Neural progenitor cell (in vitro differentiated cells): ENCODE measurements at regions not wholly inside any gene's neighbourhood (a gene's known extent, or its start where the extent isn't known, plus 50 kb on each side); places are given as distances from the start of the nearest gene placed in this dataset.
A peak's percentile ranks its signal among the peaks of the same experiment; 100 is the strongest.

ENCODE experiments used
- DNase-seq: peaks from one replicate; pipeline ENCODE4 v3.0.0-alpha.2; 2016; ENCODE audit warnings: low spot score
- H2AFZ ChIP-seq: fragments of 200-600 bp; sonication (generic); replicated peaks from 2 replicates; pipeline ENCODE4 v1.6.1; 2016; ENCODE audit warnings: antibody characterized with exemption
- H3F3A ChIP-seq: fragments of 200-600 bp; sonication (generic); 2 replicates; pipeline ENCODE4 v1.6.1; 2016; ENCODE audit warnings: antibody characterized with exemption, low read depth
- H3K27ac ChIP-seq: fragments of 200-600 bp; sonication (generic); 2 replicates; pipeline ENCODE4 v1.5.1; 2016; ENCODE audit warnings: mild to moderate bottlenecking
- H3K27me3 ChIP-seq: fragments of 200-600 bp; sonication (generic); 2 replicates; pipeline ENCODE4 v1.6.1; 2016; ENCODE audit warnings: mild to moderate bottlenecking, moderate library complexity
- H3K36me3 ChIP-seq: fragments of 200-600 bp; sonication (generic); 2 replicates; pipeline ENCODE4 v1.5.1; 2016
- H3K4me1 ChIP-seq: fragments of 200-600 bp; sonication (generic); 2 replicates; pipeline ENCODE4 v1.6.1; 2016; ENCODE audit warnings: mixed run types
- H3K4me2 ChIP-seq: fragments of 200-600 bp; sonication (generic); 2 replicates; pipeline ENCODE4 v1.6.1; 2016
- H3K4me3 ChIP-seq: fragments of 200-600 bp; sonication (generic); 2 replicates; pipeline ENCODE4 v1.5.1; 2016
- H3K79me2 ChIP-seq: fragments of 200-600 bp; sonication (generic); 2 replicates; pipeline ENCODE4 v1.6.1; 2016; ENCODE audit warnings: low read depth
- H3K9ac ChIP-seq: fragments of 200-600 bp; sonication (generic); 2 replicates; pipeline ENCODE4 v1.6.1; 2016
- H3K9me3 ChIP-seq: fragments of 200-600 bp; sonication (generic); 2 replicates; pipeline ENCODE4 v1.5.1; 2016; ENCODE audit warnings: low read depth
- H4K20me1 ChIP-seq: fragments of 200-600 bp; sonication (generic); 2 replicates; pipeline ENCODE4 v1.6.1; 2016; ENCODE audit warnings: low read depth
- H3K27ac Mint-ChIP-seq: 3 replicates; pipeline ENCODE4 v1.8.0; 2021; ENCODE audit warnings: mixed read lengths
- H3K27me3 Mint-ChIP-seq: 2 replicates; pipeline ENCODE4 v1.8.0; 2022; ENCODE audit warnings: low read depth, mild to moderate bottlenecking, inconsistent platforms, moderate library complexity, mixed read lengths; ENCODE audit not compliant: insufficient read depth
- H3K36me3 Mint-ChIP-seq: 3 replicates; pipeline ENCODE4 v1.8.0; 2021; ENCODE audit warnings: mixed read lengths
- H3K4me1 Mint-ChIP-seq: 3 replicates; pipeline ENCODE4 v1.8.0; 2021; ENCODE audit warnings: mixed read lengths
- H3K4me3 Mint-ChIP-seq: 3 replicates; pipeline ENCODE4 v1.8.0; 2021; ENCODE audit warnings: mild to moderate bottlenecking, moderate library complexity, mixed read lengths
- H3K9me3 Mint-ChIP-seq: 3 replicates; pipeline ENCODE4 v1.8.0; 2020; ENCODE audit warnings: mixed read lengths
- EZH2 ChIP-seq: fragments of 200-600 bp; sonication (generic); IDR thresholded peaks from 2 replicates; pipeline ENCODE4 v1.6.1; 2017; ENCODE audit warnings: antibody characterized with exemption, mild to moderate bottlenecking, moderate library complexity
- EZH2phosphoT487 ChIP-seq: fragments of 200-600 bp; sonication (generic); IDR thresholded peaks from 2 replicates; pipeline ENCODE4 v1.6.1; 2017; ENCODE audit warnings: antibody characterized with exemption
- TF ChIP-seq, protein P1 (sequence below): fragments of 200-600 bp; sonication (generic); IDR thresholded peaks from 2 replicates; pipeline ENCODE4 v1.5.1; 2017; ENCODE audit warnings: antibody characterized with exemption, mild to moderate bottlenecking

DNA sequence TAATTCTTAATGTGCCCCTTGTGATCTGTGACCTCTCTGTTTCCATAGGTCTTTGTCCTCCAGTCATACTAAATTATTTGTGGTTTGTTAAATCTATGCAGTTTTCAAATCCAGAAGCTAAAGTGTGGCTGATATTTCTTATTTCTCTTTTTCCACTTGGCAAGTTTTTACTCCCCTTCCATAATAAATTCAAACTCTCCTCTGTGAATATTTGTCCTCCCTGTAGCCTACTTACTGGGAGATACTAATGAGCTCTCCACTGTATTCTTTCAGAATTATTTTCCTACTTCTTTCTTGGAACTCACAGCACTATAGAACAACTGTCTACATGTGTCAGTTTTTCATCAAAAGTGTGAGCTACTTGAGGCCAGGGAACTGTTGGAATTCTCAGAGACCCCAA is 430.8 kb upstream of the PTBP2 start:
- Mint-ChIP-seq H3K4me1 (peaks cover 15% of the 10 kb centered on the region), H3K9me3 (peaks cover 26% of the 10 kb centered on the region), H3K36me3 (no peaks in the 10 kb centered on the region), H3K27me3 (peaks cover 3% of the 10 kb centered on the region), H3K4me3 (no peak overlapping the region), H3K27ac (no peak overlapping the region)
- Histone ChIP-seq H3K79me2 (no peaks in the 10 kb centered on the region), H3K9me3 (no peaks in the 10 kb centered on the region), H3K9ac (no peak overlapping the region), H2AFZ (no peak overlapping the region), H3K4me3 (no peak overlapping the region), H3K4me2 (no peak overlapping the region), H3K27me3 (no peaks in the 10 kb centered on the region), H3K4me1 (peaks cover 5% of the 10 kb centered on the region), H3K27ac (no peak overlapping the region), H4K20me1 (no peaks in the 10 kb centered on the region), H3F3A (no peaks in the 10 kb centered on the region), H3K36me3 (peaks cover 2% of the 10 kb centered on the region)
- DNase-seq: no peak
- TF ChIP-seq, protein P1, sequence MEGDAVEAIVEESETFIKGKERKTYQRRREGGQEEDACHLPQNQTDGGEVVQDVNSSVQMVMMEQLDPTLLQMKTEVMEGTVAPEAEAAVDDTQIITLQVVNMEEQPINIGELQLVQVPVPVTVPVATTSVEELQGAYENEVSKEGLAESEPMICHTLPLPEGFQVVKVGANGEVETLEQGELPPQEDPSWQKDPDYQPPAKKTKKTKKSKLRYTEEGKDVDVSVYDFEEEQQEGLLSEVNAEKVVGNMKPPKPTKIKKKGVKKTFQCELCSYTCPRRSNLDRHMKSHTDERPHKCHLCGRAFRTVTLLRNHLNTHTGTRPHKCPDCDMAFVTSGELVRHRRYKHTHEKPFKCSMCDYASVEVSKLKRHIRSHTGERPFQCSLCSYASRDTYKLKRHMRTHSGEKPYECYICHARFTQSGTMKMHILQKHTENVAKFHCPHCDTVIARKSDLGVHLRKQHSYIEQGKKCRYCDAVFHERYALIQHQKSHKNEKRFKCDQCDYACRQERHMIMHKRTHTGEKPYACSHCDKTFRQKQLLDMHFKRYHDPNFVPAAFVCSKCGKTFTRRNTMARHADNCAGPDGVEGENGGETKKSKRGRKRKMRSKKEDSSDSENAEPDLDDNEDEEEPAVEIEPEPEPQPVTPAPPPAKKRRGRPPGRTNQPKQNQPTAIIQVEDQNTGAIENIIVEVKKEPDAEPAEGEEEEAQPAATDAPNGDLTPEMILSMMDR: no peak
- TF ChIP-seq EZH2phosphoT487: no peak
- no peak for TF ChIP-seq EZH2

DNA sequence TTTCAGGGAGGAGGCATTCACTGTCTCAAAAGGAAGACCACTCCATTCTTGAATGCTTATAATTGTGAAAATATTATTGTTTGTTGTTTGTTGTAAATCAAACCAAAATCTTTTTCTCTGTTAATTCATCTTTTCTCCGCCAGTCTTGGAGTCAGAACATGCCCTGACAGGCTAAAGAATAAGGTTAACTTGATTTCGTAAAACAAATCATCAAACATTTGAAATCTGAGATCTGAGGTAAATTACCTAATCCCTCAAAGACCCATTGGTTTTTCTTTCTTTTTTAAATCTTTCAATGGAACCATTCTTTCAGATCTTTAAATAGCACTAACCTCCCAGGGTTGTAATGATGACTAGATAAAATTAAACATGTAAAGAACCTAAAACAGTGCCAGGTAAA is 430.1 kb upstream of the PTBP2 start:
- Mint-ChIP-seq H3K27ac (no peak overlapping the region), H3K9me3 (peaks cover 20% of the 10 kb centered on the region), H3K36me3 (no peaks in the 10 kb centered on the region), H3K4me3 (no peak overlapping the region), H3K27me3 (peaks cover 3% of the 10 kb centered on the region), H3K4me1 (peaks cover 15% of the 10 kb centered on the region)
- Histone ChIP-seq H3K36me3 (peaks cover 2% of the 10 kb centered on the region), H3K27me3 (no peaks in the 10 kb centered on the region), H3K27ac (no peak overlapping the region), H2AFZ (peak overlapping the region; percentile 0), H3K79me2 (no peaks in the 10 kb centered on the region), H3K9ac (no peak overlapping the region), H3F3A (no peaks in the 10 kb centered on the region), H3K4me3 (no peak overlapping the region), H3K9me3 (no peaks in the 10 kb centered on the region), H4K20me1 (no peaks in the 10 kb centered on the region), H3K4me1 (peaks cover 5% of the 10 kb centered on the region), H3K4me2 (no peak overlapping the region)
- TF ChIP-seq EZH2: no peak
- TF ChIP-seq, protein P1: no peak
- no peak for TF ChIP-seq EZH2phosphoT487
- no peak for DNase-seq

DNA sequence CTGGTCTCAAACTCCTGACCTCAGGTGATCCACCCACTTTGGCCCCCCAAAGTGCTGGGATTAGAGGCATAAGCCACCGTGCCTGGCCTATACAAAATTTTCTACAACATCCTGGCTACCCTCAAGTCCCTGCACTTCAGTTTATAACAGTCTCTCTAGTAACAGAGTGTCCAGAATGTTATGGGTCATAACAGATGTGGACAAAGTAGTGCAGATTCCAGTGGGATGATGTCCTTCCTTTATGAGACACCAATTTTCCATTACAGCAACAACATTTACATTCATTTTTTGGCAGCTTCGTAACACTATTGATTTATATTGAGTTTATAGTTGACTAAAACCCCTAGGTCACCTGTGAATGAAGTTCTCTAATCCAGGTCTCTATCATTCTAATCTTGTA is 429.4 kb upstream of the PTBP2 start:
- Histone ChIP-seq H4K20me1 (no peaks in the 10 kb centered on the region), H3K4me1 (peaks cover 5% of the 10 kb centered on the region), H3K27ac (no peak overlapping the region), H3K4me2 (no peak overlapping the region), H3K4me3 (no peak overlapping the region), H3K36me3 (peaks cover 2% of the 10 kb centered on the region), H3K27me3 (no peaks in the 10 kb centered on the region), H3K79me2 (no peaks in the 10 kb centered on the region), H3F3A (no peaks in the 10 kb centered on the region), H3K9me3 (no peaks in the 10 kb centered on the region), H3K9ac (no peak overlapping the region), H2AFZ (no peak overlapping the region)
- H3K9me3 Mint-ChIP-seq: peaks cover 14% of the 10 kb centered on the region
- no peaks in the 10 kb centered on the region for H3K36me3 Mint-ChIP-seq
- H3K4me1 Mint-ChIP-seq: peaks cover 15% of the 10 kb centered on the region
- no peak for DNase-seq
- H3K27ac Mint-ChIP-seq: no peak overlapping the region
- H3K4me3 Mint-ChIP-seq: no peak overlapping the region
- no peak for TF ChIP-seq EZH2phosphoT487
- TF ChIP-seq EZH2: no peak
- TF ChIP-seq, protein P1: no peak
- peaks cover 3% of the 10 kb centered on the region for H3K27me3 Mint-ChIP-seq
